ENCODE measurements at regions not wholly inside any gene's neighbourhood (a gene's known extent, or its start where the extent isn't known, plus 50 kb on each side); places are given as distances from the start of the nearest gene placed in this dataset.
"Not testable (repeated sequence)": the region's sequence is repeated elsewhere in the genome, so short reads cannot be mapped to it uniquely, and the experiment has no call there.

DNA sequence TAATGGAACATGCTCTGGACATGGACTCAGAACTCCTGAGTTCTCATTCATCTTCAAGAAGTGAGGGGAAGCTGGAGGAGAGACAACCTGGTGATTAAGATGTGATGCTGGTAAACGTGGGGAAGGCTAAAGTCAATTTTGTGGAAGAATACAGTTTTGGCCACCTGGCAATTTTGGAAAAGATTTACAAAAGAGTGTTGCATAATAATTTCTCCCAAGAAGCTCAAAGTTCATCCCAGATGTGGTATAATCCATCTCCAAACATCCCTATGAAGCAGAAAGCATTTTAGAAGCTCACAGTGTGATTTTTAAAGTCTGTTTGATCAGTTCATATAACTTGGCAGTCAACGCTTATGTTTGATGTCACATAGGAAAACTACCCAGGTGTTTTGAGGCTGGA is 208.7 kb downstream of the LMX1A start:
- DNase-seq = no peak

- peak; percentile 43 for DNase-seq
Measured at GRCh38 chr1:165144757-165145397, 211.6 kb downstream of the LMX1A start.

GRCh38 chr1:165143437-165144065 is 213.0 kb downstream of the LMX1A start:
- no peak for DNase-seq

- no peak for DNase-seq
Measured at GRCh38 chr1:165138960-165139359, 217.6 kb downstream of the LMX1A start.

DNA sequence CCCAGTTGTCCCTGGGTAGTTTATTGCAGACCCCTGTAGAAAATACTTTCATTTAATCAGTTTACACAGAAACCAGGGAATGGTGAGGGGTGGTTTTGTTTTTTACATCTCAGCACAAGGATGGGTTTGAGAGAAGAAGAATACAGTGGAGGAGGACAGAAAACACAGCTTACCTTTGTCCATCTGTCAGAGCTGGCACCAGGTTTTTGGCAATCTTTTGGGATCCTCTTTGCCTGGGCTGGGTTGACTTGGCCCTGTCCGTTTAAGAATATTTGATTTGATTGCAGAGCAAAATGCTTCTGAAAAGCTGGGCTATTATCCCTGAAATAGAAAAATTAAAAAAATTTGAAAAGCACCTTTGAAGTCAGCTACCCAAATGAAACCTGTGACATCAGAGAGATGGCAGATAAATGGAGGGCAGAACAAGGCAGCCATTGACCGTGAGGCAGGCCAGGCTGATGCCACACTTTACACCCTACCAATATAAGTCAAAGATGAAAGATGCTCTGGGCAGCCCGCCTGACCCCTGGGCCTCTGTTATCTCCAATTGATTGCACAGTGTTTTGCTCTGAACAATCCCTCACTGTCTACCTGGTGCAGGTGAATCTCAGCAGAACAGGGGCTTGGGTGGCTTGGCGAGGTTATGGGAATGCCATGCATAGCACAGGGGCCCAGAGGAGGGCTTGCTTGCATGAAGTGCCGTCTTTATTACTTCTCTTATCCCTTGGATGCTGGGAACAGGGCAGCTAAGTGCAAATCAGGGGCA is 218.8 kb downstream of the LMX1A start:
- no peak for DNase-seq

- no peak for DNase-seq
Measured at GRCh38 chr1:165134431-165134830, 222.1 kb downstream of the LMX1A start.

DNA sequence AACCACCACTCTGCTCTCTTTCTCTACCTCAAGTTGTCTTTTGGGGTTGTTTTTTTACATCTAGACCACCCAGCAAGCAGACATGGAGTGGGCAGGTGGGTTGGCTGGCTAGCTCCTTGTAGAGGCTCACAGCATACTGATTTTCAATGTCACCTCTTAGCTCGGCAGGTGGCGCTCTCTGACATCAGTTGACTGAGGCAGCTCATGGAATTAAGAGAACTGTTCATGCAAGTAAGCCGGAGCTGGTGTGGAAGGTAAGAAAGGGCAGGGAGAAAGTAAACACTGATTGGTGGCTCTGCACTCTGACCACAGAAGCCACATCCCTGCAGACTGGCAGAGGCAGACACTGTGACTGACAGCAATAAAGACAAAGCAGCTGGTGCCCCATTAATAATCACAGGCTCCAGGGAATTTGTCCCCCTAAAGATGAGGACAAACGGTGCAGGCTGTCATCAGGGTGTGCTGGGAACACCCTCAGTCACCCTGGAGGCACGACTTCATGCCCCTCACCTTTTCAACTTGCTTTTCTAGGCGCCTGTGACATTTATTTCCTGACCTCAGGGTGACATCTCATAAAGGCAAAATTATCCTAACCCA is 226.8 kb downstream of the LMX1A start:
- DNase-seq = peak; percentile 77

DNA sequence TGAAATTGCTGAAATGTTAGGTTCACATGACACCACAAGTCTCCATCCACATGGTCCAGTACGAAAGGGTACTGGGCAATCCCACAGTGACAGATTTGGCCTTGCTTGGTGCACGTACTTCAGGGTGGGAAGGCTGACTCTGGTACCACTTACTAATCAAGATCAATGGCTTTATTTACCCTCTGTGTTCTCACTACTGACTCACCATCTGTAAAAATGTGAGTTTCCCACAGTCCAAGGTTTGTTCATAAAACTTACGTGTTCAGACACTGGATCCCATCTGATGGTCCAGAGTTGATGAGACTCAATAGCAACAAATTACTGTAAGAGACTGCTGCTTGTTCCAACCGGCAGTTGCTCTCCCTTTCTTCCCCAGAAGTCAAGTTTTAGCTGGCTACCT is 231.7 kb downstream of the LMX1A start:
- no peak for DNase-seq

GRCh38 chr1:165119086-165119485 is 237.4 kb downstream of the LMX1A start:
- no peak for DNase-seq

DNA sequence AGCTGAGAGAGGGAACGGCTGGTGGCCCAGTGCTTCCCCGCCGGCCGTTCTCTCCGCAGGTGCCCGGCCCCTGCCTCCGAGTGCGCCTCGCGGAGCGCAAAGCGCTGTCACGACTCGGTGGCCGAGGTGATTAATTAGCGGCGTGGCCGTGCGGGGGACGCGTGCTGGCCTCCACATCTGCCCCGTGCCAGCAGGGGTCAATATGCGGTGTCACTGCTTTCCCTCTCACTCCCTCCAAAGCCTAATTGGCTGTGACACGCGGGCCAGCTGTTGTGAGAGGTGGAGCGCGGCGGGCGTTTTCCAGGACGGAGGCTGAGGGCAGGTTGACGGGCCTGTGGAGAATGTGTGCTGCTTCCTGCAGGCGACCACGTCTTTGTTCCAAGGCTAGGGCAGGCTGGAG is 239.0 kb downstream of the LMX1A start:
- DNase-seq = no peak

GRCh38 chr1:165116732-165117131 is 239.8 kb downstream of the LMX1A start:
- DNase-seq = no peak

DNA sequence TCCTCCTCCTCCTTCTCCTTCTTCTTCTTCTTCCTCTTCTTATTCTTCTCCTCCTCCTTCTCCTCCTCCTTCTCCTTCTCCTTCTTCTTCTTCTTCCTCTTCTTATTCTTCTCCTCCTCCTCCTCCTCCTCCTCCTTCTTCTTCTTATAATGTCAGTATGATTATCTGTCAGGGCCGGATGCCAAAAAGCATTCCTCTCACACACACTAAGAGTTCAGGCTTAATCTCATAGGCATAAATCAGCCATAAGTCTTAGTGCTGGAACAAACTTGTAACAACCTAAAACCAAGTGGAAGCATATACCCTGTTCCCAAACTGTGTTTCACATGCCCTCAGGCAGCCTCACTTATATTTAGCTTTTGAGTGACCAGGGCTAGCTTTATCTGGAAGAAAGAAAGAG is 240.3 kb downstream of the LMX1A start:
- no peak for DNase-seq

DNA sequence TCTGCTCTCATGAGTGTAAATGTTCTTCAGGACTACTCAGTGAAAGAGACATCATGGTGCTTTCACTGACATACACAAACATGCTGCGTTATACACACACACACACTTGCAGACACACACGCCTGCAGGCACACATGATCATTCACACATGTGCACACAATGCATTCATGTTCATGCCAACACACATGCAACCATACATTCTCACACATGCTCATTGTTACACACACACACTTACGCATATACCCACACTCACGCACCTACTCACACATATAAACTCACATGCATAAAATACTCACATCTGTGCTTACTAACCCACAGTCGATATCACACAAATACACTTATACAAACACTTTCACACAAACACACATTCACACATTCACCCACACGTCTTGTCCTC is 241.6 kb downstream of the LMX1A start:
- no peak for DNase-seq

DNA sequence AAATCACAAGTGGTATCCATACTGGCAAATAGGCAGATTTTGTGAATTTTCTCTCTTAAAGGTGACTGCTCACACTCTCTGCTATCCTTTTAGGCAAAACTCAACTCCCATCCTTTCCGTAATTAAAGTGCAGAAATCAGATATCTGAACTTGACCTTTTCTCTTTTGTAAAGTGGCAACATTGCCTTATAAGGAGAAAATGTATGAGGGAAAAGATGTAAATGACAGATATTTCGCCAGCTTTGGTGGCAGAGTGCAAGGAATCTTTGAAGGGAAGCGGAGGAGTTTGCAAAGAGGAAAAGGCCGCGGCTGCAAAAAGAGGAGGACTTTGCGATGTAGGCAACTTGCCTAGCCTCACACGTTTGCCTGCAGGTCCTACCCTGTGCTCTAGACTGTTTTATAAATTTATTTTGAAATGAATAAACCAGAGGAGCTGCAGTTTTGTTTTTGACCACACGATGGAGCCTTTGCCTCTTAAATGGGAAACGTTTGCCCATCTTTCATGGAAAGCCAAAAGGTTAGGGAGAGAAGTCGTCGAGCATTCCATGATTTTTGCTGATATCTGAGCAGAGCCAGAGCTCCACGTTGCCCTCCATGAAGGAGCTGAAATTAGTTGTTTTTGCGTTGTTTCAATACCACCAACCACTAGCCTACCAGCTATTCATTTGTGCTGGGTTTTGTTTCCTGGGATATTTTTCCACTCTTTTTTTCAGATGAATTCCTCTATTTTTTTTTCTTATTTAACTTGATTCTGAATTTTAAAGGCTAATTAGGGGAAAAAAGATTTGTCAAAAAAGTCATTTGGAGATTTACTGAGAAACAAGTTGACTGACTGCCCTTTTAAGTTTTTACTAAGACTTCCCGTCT is 242.3 kb downstream of the LMX1A start:
- peak; percentile 54 for DNase-seq

DNA sequence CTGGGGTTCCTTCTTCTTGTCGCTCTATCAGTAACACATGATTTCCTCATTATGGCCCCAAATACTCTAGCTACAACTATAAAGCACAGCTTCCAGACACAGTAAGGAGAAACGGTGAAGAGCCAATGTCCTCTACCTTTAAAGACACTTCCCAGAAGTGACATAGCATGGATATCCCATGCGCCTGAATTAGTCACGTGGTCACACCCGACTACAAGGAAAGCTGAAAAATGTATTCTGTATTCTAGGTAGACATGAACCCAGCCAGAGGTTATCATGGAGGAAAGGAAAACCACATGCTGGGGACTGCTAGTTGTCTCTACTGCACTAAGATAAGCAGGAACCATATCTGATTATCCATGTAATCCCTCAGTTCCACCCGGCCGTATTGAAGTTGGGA is 244.3 kb downstream of the LMX1A start:
- DNase-seq = no peak

DNA sequence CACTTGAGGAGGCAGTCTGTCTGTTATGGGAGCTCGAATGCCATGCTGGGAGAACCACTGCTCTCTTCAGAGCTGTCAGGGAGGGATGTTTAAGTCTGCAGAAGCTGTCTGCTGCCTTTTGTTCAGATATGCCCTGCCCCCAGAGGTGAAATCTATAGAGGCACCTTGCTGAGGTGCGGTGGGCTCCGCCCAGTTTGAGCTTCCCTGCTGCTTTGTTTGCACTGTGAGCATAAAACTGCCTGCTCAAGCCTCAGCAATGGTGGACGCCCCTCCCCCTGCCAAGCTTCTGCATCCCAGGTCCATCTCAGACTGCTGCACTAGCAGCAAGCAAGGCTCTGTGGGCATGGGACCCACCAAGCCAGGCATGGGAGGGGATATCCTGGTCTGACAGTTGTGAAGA is 247.5 kb downstream of the LMX1A start:
- DNase-seq = no peak

- DNase-seq = not testable (repeated sequence)
Measured at GRCh38 chr1:165092542-165093162, 263.9 kb downstream of the LMX1A start.

DNA sequence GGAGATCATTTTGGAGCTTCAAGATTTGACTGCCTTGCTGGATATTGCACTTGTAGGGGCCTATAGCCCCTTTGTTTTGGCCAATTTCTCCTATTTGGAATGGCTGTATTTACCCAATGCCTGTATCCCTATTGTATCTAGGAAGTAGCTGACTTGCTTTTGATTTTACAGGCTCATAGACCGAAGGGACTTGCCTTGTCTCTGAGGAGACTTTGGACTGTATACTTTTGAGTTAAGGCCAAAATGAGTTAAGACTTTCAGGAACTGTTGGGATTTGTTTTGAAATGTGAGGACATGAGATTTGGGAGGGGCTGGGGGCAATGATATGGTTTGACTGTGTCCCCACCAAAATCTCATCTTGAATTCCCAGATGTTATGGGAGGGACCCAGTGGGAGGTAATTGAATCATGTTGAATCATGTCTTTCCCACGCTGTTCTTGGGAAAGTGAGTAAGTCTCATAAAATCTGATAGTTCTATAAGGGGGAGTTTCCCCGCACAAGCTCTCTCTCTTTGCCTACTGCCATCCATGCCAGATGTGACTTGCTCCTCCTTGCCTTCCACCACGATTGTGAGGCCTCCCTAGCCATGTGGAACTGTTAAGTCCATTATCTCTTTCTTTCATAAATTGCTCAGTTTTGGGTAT is 276.1 kb downstream of the LMX1A start:
- DNase-seq = no peak

GRCh38 chr1:165078391-165078790 is 278.1 kb downstream of the LMX1A start:
- no peak for DNase-seq

DNA sequence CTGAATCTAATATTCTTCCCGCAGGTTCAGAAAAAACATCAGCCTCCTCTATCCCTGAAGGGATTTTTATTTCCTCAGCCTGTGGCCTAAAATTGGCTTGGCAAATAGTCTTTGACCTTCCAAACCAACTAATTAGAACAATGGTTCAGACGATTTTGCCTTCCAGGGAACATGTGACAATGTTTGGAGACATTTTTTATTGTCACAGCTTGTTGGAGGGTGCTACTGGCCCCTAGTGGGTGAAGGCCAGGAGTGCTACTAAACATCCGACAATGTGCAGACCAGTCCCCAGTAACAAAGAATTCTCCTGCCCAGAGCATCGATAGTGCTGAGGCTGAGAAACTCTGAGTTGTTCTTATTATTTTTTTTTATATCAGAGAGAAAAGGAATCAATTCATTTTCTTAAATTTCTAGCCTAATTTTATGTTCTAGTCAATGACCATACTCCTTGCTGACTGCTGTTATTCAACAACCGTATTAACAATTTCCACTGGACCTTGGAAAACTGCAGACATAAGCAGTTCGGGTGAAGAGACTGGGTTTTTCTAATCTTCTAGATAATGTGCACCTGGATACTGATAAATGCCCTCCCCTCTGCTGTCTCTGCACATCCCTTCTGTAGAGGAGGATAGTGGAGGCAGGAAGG is 280.7 kb downstream of the LMX1A start:
- no peak for DNase-seq
